Activated CD4-positive, alpha-beta T cell treated with anti-CD3 and anti-CD28 coated beads for 36 hours (primary cell): ENCODE measurements at regions not wholly inside any gene's neighbourhood (a gene's known extent, or its start where the extent isn't known, plus 50 kb on each side); places are given as distances from the start of the nearest gene placed in this dataset.

Source experiments
- ATAC-seq: fragments of 200-7000 bp; cut with Tn5 transposase; one replicate; pipeline ENCODE4 v1.10.0; 2021; ENCODE audit warnings: mild to moderate bottlenecking, moderate library complexity
- CTCF ChIA-PET: fragments of 350-600 bp; sonication (Branson Sonifier 250); formaldehyde crosslinking; loops from one replicate; lab custom pipeline; 2021; ENCODE audit warnings: antibody characterized with exemption; lab: Charles Lee
- POLR2A ChIA-PET: fragments of 350-600 bp; sonication (Branson Sonifier 250); formaldehyde crosslinking; loops from one replicate; lab custom pipeline; 2021; ENCODE audit warnings: antibody characterized with exemption, inconsistent platforms; lab: Charles Lee
- DNase-seq: peaks from one replicate; pipeline ENCODE4 v3.0.0-alpha.2; 2020
- H3K27ac Mint-ChIP-seq: one replicate; pipeline ENCODE4 v1.8.0; 2021; ENCODE audit warnings: mixed read lengths
- H3K27me3 Mint-ChIP-seq: one replicate; pipeline ENCODE4 v1.8.0; 2021; ENCODE audit warnings: mixed read lengths
- H3K36me3 Mint-ChIP-seq: one replicate; pipeline ENCODE4 v1.8.0; 2021; ENCODE audit warnings: low read depth, mixed read lengths
- H3K4me1 Mint-ChIP-seq: one replicate; pipeline ENCODE4 v1.8.0; 2021; ENCODE audit warnings: mixed read lengths
- H3K4me3 Mint-ChIP-seq: one replicate; pipeline ENCODE4 v1.8.0; 2021; ENCODE audit warnings: mild to moderate bottlenecking, moderate library complexity, mixed read lengths
- H3K9me3 Mint-ChIP-seq: one replicate; pipeline ENCODE4 v1.8.0; 2021; ENCODE audit warnings: low read depth, mixed read lengths
- intact Hi-C, 2 experiments: fragments of 100-400 bp; cut with DNase I in 1 of 2; cut with micrococcal nuclease in 1 of 2; formaldehyde crosslinking; loops; one replicate each; pipeline versions ENCODE4 v1.14.2 to v1.15.1; 2022 to 2024; cut with DNase I, micrococcal nuclease

DNA sequence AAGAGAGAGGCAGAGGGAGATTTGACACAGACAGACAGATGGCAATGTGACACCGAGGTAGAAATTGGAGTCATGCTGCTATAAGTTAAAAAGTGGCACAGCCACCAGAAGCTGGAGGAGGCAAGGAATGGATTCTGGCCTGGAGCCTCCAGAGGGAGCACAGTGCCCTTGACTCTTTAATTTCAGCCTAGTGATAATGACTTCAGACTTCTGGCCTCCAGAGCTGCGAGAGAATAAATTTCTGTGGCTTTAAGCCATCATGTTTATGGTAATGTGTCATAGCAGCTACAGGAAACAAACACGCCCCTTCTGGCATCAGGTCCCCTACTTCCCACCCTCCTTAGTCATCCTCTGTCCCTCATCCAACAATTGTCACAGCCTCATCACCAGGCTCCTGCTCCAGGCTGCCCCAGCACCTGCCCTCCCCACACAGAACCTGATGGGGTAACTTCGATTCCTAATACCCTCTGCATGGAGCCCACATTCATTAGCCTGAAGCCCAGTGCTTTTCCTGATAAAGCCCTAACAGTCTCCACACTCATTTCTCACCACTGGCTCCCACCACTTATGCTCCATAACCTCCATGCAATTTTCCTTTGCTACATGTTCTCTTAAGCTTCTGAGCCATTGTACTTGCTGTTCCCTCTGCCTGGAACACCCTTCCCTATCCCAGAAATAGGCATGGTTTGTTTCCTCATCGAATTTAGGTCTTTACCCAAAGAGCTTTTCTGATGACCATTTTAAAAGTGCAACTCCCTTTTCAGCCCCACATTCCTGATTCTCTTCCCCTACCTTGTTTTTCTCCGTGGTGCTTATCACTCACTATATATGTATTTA lies 69.7 kb upstream of the TOX2 start:
- ChIA-PET POLR2A (no interaction called here), CTCF (interaction anchor here (0.5 to 2.6 kb wide), 6 partner anchors 22 to 396 kb away, joined by 3 to 8 read pairs (median 4); no protein-coding TSS in a partner anchor)
- peak overlapping the region; percentile 23 for H3K27ac Mint-ChIP-seq
- DNase-seq (peak; percentile 44), ATAC-seq (peak; percentile 57)
- intact Hi-C loops = loop anchor here in 1 of 2 experiments (1.0 kb wide), 1 partner anchor 94 kb away; no protein-coding TSS in a partner anchor
- H3K36me3 Mint-ChIP-seq = no peaks in the 10 kb centered on the region
- H3K27me3 Mint-ChIP-seq = peaks cover 2% of the 10 kb centered on the region
- no peaks in the 10 kb centered on the region for H3K9me3 Mint-ChIP-seq
- peaks cover 30% of the 10 kb centered on the region for H3K4me1 Mint-ChIP-seq
- H3K4me3 Mint-ChIP-seq = no peak overlapping the region

DNA sequence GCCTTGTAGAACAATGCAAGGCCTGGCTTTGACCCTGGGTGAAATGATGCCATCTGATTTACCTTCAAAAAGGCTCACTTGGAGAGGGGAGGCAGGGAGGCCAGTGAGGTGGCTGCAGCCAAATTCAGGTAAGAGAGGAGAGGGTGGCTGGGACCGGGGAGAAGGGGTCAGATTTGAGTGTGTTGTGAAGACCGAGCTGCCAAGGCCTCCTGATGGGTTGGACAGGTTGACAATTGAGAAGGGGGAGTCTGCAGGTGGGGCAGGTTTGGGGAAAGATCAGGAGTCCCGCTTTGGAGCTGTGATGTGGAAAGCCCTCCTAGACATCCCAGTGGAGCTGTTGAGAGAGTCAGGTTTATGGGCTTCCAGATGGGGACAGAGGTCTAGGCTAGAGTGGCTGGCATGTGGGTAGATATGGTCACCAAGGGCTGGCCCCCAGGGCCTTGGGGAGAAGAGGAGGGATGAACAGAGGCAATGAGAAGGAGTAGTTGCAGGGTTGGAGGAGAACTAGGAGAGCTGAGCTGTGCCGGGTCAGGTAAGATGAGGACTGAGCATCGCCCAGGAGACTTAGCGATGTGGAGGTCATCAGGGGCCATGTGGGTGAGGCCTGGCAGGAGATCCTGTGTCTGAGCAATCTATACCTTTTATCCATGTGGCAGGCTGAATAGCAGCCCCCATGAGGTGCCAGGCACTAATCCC lies 70.5 kb upstream of the TOX2 start:
- Mint-ChIP-seq H3K9me3 (no peaks in the 10 kb centered on the region), H3K27me3 (peaks cover 4% of the 10 kb centered on the region), H3K27ac (no peak overlapping the region), H3K4me1 (peaks cover 37% of the 10 kb centered on the region), H3K36me3 (no peaks in the 10 kb centered on the region), H3K4me3 (no peak overlapping the region)
- CTCF ChIA-PET = interaction anchor here (0.5 to 2.6 kb wide), 3 partner anchors 21 to 372 kb away, joined by 4 to 8 read pairs (median 4); no protein-coding TSS in a partner anchor
- DNase-seq (no peak), ATAC-seq (no peak)
- intact Hi-C loops = no loop called here
- POLR2A ChIA-PET = no interaction called here

DNA sequence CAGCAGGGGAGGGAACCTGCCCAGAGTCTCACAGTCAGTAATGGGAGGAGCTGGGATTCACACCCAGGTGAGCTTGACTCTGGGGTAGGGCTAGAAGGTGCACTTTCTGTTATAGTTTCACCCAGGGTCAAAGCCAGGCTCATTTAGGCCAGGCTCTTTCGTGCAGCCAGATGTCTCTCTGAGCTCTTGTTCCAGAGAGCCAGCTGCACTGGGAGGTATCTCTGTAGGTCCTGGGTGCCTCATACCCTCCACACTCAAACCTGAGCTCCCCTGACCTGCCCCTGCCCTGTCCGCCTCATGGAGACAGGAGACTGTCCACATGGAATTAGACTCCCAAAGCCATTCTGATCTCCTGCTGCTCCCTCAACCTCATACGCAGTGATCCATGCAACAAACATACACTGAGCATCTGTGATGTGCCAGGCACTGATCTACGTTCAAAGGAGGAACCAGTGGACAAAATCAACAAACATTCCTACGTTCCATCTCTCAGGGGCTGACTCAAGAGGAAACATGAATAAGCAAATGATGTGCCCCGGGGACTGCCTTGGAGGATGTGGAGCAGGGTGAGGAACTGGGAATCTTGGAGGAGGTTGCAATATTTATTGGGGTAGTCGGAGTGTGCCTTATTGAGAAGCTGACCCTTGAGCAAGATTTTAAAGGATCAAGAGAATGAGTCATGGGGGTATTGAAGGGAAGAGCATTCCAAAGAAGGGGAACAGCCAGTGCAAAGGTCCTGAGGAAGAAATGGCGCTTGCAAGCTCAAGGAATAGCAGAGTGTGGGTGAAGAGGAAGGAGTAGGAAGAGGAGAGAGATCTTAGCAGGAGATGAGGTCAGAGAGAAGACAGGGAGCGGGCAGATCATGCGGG lies 71.3 kb upstream of the TOX2 start:
- no peak overlapping the region for H3K4me3 Mint-ChIP-seq
- H3K27ac Mint-ChIP-seq = peak overlapping the region; percentile 8
- ChIA-PET CTCF (interaction anchor here (0.6 to 2.6 kb wide), 5 partner anchors 9 to 222 kb away, joined by 3 to 8 read pairs (median 4); no protein-coding TSS in a partner anchor), POLR2A (no interaction called here)
- intact Hi-C loops = no loop called here
- DNase-seq = no peak
- no peaks in the 10 kb centered on the region for H3K9me3 Mint-ChIP-seq
- peaks cover 37% of the 10 kb centered on the region for H3K4me1 Mint-ChIP-seq
- peaks cover 4% of the 10 kb centered on the region for H3K27me3 Mint-ChIP-seq
- no peaks in the 10 kb centered on the region for H3K36me3 Mint-ChIP-seq
- no peak for ATAC-seq

DNA sequence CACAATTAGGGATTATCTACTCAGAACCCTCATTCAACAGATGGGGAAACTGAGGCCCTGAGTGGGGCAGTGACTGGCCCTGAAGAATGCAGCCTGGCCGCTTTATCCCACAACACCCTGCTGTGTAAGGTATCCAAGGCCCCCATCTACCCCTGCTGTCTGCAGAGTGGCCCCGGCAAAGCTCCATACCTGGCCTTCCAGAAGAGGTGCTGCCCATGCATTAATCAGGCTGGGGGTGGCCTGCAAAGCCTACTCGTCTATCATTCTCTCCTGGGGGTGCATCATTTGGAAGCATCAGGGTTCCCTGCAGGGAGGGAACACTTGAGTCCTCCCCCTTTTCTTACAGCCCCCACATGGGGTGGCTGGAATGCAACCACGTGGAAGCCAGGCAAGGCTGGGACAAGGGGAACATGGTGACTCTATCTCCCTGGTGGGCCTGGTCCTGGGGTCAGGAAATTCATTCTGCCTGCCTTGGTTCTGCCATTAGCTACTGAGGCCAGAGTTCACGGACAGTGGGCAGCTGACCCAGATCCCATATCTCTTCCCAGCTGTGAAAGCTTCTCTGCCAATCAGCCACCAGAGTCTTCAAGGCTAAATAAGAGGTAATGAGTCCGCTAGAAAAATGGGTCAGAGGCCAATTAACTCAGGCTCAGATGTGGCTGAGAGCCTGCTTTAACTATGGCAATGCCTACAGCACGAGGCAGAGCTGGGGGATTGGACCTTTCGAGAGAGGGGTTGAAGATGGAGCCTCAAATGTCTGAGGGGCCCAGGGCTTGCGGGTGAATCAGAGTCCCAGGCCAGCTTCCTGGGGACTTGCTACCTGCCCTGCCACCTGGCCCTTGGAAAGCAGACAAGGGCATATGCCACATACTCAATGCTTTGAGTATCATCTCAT lies 72.3 kb upstream of the TOX2 start:
- H3K36me3 Mint-ChIP-seq = no peaks in the 10 kb centered on the region
- ChIA-PET POLR2A (no interaction called here), CTCF (interaction anchor here (0.5 to 1.5 kb wide), 5 partner anchors 8 to 223 kb away, joined by 3 to 6 read pairs (median 4); no protein-coding TSS in a partner anchor)

DNA sequence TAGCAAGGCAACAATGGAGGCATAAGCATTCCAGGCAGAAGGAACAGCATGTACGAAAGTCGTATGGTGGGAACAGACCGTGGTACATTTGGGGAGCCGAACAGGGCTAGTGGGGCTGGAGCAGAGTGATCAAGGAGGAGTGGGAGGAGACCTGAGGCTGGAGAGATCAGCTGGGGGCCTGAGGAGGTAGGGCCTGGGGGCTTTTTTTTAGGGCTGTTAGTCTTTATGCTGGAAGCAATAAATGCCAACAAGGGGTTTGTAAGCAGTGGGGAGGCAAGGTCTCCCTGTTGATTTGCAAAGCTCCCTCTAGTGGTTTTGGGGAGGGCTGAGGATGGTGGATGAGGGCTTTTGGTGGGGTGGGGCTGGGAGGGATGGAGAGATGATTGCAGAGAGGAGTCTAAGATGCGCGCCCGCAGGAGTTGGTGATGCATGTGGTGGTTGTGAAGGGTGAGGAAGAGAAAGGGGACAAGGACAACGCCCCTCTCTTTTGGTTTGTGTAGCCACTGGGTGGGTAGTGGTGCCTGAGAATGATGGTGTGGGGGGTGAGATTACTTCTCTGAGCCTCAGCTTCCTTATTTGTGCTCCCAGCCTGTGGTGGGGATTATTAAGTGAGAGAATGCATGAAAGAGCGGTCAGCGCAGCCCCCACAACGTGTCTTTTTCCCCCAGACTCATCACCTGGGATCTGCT lies 74.1 kb upstream of the TOX2 start:
- peaks cover 7% of the 10 kb centered on the region for H3K27me3 Mint-ChIP-seq
- CTCF ChIA-PET = interaction anchor here (0.7 to 2.0 kb wide), 6 partner anchors 10 to 350 kb away, joined by 3 to 11 read pairs (median 6); no protein-coding TSS in a partner anchor
- no peak overlapping the region for H3K27ac Mint-ChIP-seq
- intact Hi-C loops = loop anchor here (2.0 kb wide), 2 partner anchors 90 to 240 kb away; no protein-coding TSS in a partner anchor
- no peak overlapping the region for H3K4me3 Mint-ChIP-seq
- POLR2A ChIA-PET = interaction anchor here (0.6 to 1.6 kb wide), 2 partner anchors 89 to 375 kb away, joined by 3 to 5 read pairs; no protein-coding TSS in a partner anchor
- peak; percentile 63 for ATAC-seq
- H3K36me3 Mint-ChIP-seq = no peaks in the 10 kb centered on the region
- peaks cover 30% of the 10 kb centered on the region for H3K4me1 Mint-ChIP-seq
- peak; percentile 66 for DNase-seq
- no peaks in the 10 kb centered on the region for H3K9me3 Mint-ChIP-seq

More for the DNA sequence above, 72.3 kb upstream of the TOX2 start:
- Mint-ChIP-seq H3K4me3 (no peak overlapping the region), H3K9me3 (no peaks in the 10 kb centered on the region), H3K27ac (no peak overlapping the region), H3K4me1 (peaks cover 37% of the 10 kb centered on the region), H3K27me3 (peaks cover 7% of the 10 kb centered on the region)
- DNase-seq (no peak), ATAC-seq (no peak)
- intact Hi-C loops = no loop called here

DNA sequence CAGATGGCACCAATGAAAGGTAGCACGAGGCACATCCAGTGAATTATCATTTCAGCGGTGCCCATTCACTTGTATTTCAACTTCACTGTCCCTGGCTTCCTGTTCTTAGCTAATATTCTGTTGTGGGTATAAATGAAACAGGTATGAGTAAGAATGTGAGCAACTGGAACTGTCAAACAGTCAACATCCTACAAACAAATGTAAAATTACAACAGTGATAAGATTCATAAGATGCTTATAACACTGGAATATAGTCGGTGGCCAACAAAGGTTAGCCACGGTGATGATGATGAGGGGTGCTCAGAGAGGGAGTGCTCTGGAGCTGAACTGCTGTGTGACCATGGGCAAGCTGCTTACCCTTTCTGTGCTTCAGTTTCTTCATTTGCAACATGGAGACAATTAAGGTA lies 74.9 kb upstream of the TOX2 start:
- Mint-ChIP-seq H3K4me1 (peaks cover 22% of the 10 kb centered on the region), H3K9me3 (no peaks in the 10 kb centered on the region), H3K27ac (no peak overlapping the region), H3K36me3 (no peaks in the 10 kb centered on the region), H3K4me3 (no peak overlapping the region), H3K27me3 (peaks cover 7% of the 10 kb centered on the region)
- peak; percentile 69 for ATAC-seq
- CTCF ChIA-PET = interaction anchor here (0.7 to 2.0 kb wide), 7 partner anchors 9 to 350 kb away, joined by 3 to 11 read pairs (median 3); no protein-coding TSS in a partner anchor
- intact Hi-C loops = loop anchor here (1.0 to 2.0 kb wide), 3 partner anchors 88 to 241 kb away; no protein-coding TSS in a partner anchor
- POLR2A ChIA-PET = interaction anchor here (0.6 to 1.6 kb wide), 2 partner anchors 89 to 374 kb away, joined by 3 to 5 read pairs; no protein-coding TSS in a partner anchor
- peak; percentile 32 for DNase-seq

DNA sequence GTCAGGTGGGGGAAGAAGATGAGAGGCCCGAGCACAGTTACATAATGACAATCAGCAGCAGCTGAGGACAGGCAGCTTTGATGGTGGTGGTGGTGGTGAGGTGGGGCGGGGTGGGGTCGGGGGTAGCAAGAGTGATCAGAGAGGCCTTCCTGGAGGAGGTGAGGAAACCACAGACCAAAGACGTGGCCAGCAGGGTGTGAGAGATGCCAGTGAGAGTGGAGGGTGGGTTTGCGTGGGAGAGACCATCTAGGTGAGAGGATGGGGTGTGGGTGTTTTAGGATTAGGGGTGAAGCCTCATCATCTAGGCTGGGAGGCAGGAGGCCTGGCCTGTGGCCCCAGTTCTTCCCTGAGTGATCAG lies 76.0 kb upstream of the TOX2 start:
- no peak overlapping the region for H3K27ac Mint-ChIP-seq
- DNase-seq (peak; percentile 11), ATAC-seq (no peak)
- H3K36me3 Mint-ChIP-seq = no peaks in the 10 kb centered on the region
- H3K9me3 Mint-ChIP-seq = no peaks in the 10 kb centered on the region
- ChIA-PET POLR2A (no interaction called here), CTCF (no interaction called here)
- peaks cover 10% of the 10 kb centered on the region for H3K27me3 Mint-ChIP-seq
- intact Hi-C loops = loop anchor here in 1 of 2 experiments (1.0 kb wide), 1 partner anchor 87 kb away; no protein-coding TSS in a partner anchor
- H3K4me3 Mint-ChIP-seq = no peak overlapping the region
- peaks cover 15% of the 10 kb centered on the region for H3K4me1 Mint-ChIP-seq

DNA sequence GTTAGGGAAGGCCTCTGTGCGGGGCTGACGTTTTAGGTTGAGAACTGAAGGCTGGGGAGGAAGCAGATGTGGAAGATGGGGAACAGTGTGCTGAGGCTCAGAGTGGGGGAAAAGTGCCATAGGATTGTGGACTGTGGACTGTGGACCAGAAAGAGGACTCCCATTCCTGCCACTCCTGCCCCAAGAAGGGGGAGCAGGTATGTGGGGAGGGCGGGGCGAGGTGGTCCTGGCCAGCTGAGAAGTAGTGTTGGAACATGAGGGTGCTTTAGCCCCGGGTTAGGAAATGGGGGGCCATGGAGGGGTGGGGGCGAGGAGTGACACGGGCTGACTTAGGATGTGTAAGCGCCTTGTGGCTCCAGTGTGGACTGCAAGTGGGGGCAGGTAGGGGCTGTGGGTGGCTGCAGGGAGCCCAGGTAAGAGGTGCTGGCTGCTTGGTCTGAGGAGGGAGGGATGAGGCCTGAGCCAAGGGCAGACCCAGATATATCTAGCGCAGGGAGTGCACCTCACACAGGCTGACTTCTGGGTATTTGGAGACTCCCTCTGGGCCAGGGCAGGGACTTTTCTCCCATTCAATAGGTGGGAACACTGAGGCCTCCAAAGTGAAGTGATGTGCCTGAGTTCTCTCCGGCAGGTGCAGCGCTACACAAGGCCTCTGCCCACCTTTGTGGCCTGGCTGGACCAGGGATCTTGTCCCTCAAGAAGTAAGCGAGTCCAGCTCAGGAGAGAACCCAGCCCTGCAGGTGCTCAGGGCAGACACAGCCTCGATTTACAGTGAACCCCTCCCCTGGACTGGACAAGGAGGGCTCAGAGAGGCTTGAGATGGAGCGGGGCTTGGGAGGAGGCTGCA lies 76.6 kb upstream of the TOX2 start:
- ChIA-PET CTCF (no interaction called here), POLR2A (no interaction called here)
- H3K36me3 Mint-ChIP-seq = no peaks in the 10 kb centered on the region
- H3K4me3 Mint-ChIP-seq = no peak overlapping the region
- H3K27ac Mint-ChIP-seq = no peak overlapping the region
- ATAC-seq (no peak), DNase-seq (no peak)
- intact Hi-C loops = no loop called here
- H3K9me3 Mint-ChIP-seq = no peaks in the 10 kb centered on the region
- peaks cover 10% of the 10 kb centered on the region for H3K27me3 Mint-ChIP-seq
- H3K4me1 Mint-ChIP-seq = peaks cover 15% of the 10 kb centered on the region

DNA sequence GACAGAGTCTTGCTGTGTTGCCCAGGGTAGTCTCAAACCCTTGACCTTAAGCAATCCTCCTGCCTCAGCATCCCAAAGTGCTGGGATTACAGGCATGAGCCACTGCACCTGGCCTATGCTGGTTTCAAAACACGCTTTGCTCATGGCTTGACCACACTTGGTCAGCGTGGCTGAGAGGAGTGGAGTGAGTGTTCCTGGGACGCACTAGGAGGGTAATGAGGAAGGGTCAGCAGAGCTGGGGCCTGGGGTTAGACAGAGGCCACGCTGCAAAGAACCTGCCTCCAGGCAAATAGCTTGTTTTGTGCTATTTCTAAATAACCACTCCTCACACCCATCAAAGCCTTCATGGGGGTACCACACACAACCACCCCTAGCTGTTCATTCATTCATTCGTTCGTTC lies 77.9 kb upstream of the TOX2 start:
- intact Hi-C loops = no loop called here
- ChIA-PET POLR2A (no interaction called here), CTCF (no interaction called here)
- no peak for DNase-seq
- peaks cover 15% of the 10 kb centered on the region for H3K27me3 Mint-ChIP-seq
- H3K27ac Mint-ChIP-seq = no peak overlapping the region
- H3K4me3 Mint-ChIP-seq = no peak overlapping the region
- H3K9me3 Mint-ChIP-seq = no peaks in the 10 kb centered on the region
- H3K4me1 Mint-ChIP-seq = peaks cover 15% of the 10 kb centered on the region
- no peaks in the 10 kb centered on the region for H3K36me3 Mint-ChIP-seq
- ATAC-seq = no peak
